H9 (cell line): ENCODE measurements at regions not wholly inside any gene's neighbourhood (a gene's known extent, or its start where the extent isn't known, plus 50 kb on each side); places are given as distances from the start of the nearest gene placed in this dataset.

Source experiments
- DNase-seq: peaks from one replicate; pipeline ENCODE4 v3.0.0-alpha.2; 2017
- H2AFZ ChIP-seq: one replicate; pipeline ENCODE4 v1.6.1; 2013; ENCODE audit warnings: mild to moderate bottlenecking, low read length, control low read depth, moderate library complexity
- H2AK5ac ChIP-seq: 2 replicates; pipeline ENCODE4 v1.6.1; 2013; ENCODE audit warnings: low read length, control low read depth, mixed read lengths; ENCODE audit not compliant: insufficient read length
- H2BK120ac ChIP-seq: one replicate; pipeline ENCODE4 v1.6.1; 2013; ENCODE audit warnings: low read depth, mild to moderate bottlenecking, low read length, control low read depth, inconsistent platforms; ENCODE audit not compliant: poor library complexity, severe bottlenecking
- H2BK12ac ChIP-seq: 2 replicates; pipeline ENCODE4 v1.6.1; 2013; ENCODE audit warnings: low read length, control low read depth, mixed read lengths, low read depth; ENCODE audit not compliant: insufficient read length
- H2BK15ac ChIP-seq: 2 replicates; pipeline ENCODE4 v1.6.1; 2013; ENCODE audit warnings: low read depth, low read length, control low read depth
- H2BK20ac ChIP-seq: one replicate; pipeline ENCODE4 v1.6.1; 2013; ENCODE audit warnings: low read depth, mild to moderate bottlenecking, low read length, control low read depth, inconsistent platforms; ENCODE audit not compliant: poor library complexity, severe bottlenecking
- H2BK5ac ChIP-seq: 2 replicates; pipeline ENCODE4 v1.6.1; 2013; ENCODE audit warnings: low read length, control low read depth, mixed read lengths; ENCODE audit not compliant: insufficient read length
- H3K14ac ChIP-seq: 2 replicates; pipeline ENCODE4 v1.6.1; 2013; ENCODE audit warnings: low read length, control low read depth; ENCODE audit not compliant: insufficient read depth
- H3K18ac ChIP-seq: 2 replicates; pipeline ENCODE4 v1.6.1; 2013; ENCODE audit warnings: low read depth, mild to moderate bottlenecking, mixed read lengths, low read length, control low read depth; ENCODE audit not compliant: insufficient read length
- H3K23ac ChIP-seq: 2 replicates; pipeline ENCODE4 v1.6.1; 2013; ENCODE audit warnings: low read length, control low read depth, mixed read lengths, low read depth; ENCODE audit not compliant: insufficient read length
- H3K23me2 ChIP-seq: 2 replicates; pipeline ENCODE4 v1.6.1; 2013; ENCODE audit warnings: low read depth, mild to moderate bottlenecking, mixed read lengths, low read length, control low read depth; ENCODE audit not compliant: insufficient read length, poor library complexity, severe bottlenecking
- H3K27ac ChIP-seq: 2 replicates; pipeline ENCODE4 v1.5.1; 2013; ENCODE audit warnings: low read length, control low read depth, mixed read lengths, low read depth; ENCODE audit not compliant: insufficient read length
- H3K27me3 ChIP-seq: 2 replicates; pipeline ENCODE4 v1.6.1; 2013; ENCODE audit warnings: low read length, control low read depth, inconsistent platforms; ENCODE audit not compliant: insufficient read depth
- H3K4ac ChIP-seq: 2 replicates; pipeline ENCODE4 v1.6.1; 2013; ENCODE audit warnings: low read depth, mild to moderate bottlenecking, control low read depth, inconsistent platforms, low read length, moderate library complexity
- H3K4me1 ChIP-seq: 2 replicates; pipeline ENCODE4 v1.6.1; 2013; ENCODE audit warnings: low read length, control low read depth, inconsistent platforms; ENCODE audit not compliant: insufficient read depth
- H3K4me2 ChIP-seq: 2 replicates; pipeline ENCODE4 v1.6.1; 2013; ENCODE audit warnings: low read length, control low read depth, mixed read lengths; ENCODE audit not compliant: insufficient read length, insufficient read depth
- H3K56ac ChIP-seq: 2 replicates; pipeline ENCODE4 v1.6.1; 2013; ENCODE audit warnings: low read depth, mild to moderate bottlenecking, mixed read lengths, low read length, control low read depth; ENCODE audit not compliant: insufficient read length
- H3K79me1 ChIP-seq: 2 replicates; pipeline ENCODE4 v1.6.1; 2013; ENCODE audit warnings: low read depth, mild to moderate bottlenecking, moderate library complexity, low read length, control low read depth, inconsistent platforms; ENCODE audit not compliant: insufficient read depth, poor library complexity, severe bottlenecking
- H3K79me2 ChIP-seq: 2 replicates; pipeline ENCODE4 v1.6.1; 2013; ENCODE audit warnings: low read length, control low read depth, inconsistent platforms; ENCODE audit not compliant: insufficient read depth
- H3K9ac ChIP-seq: 2 replicates; pipeline ENCODE4 v1.6.1; 2013; ENCODE audit warnings: low read length, control low read depth, mixed read lengths; ENCODE audit not compliant: insufficient read length; ENCODE audit errors: extremely low read depth
- H3K9me3 ChIP-seq: one replicate; pipeline ENCODE4 v1.6.1; 2013; ENCODE audit warnings: low read depth, low read length, inconsistent platforms; ENCODE audit not compliant: control insufficient read depth
- H3T11ph ChIP-seq: one replicate; pipeline ENCODE4 v1.6.1; 2013; ENCODE audit warnings: mild to moderate bottlenecking, low read length, control low read depth, inconsistent platforms
- H4K20me1 ChIP-seq: one replicate; pipeline ENCODE4 v1.6.1; 2013; ENCODE audit not compliant: control insufficient read depth, insufficient read length, insufficient read depth
- H4K5ac ChIP-seq: 2 replicates; pipeline ENCODE4 v1.6.1; 2013; ENCODE audit warnings: low read depth, mild to moderate bottlenecking, mixed read lengths, low read length, control low read depth; ENCODE audit not compliant: insufficient read length
- H4K8ac ChIP-seq: replicated peaks from 2 replicates; pipeline ENCODE4 v1.6.1; 2013; ENCODE audit warnings: low read length, control low read depth, mixed read lengths, low read depth; ENCODE audit not compliant: insufficient read length
- H4K91ac ChIP-seq: 2 replicates; pipeline ENCODE4 v1.6.1; 2013; ENCODE audit warnings: low read depth, mild to moderate bottlenecking, moderate library complexity, mixed read lengths, low read length, control low read depth; ENCODE audit not compliant: insufficient read length
- H3K27ac Mint-ChIP-seq, 3 experiments: 2 replicates in 2 of 3; 3 replicates in 1 of 3; pipeline ENCODE4 v1.8.0; 2020 to 2021; ENCODE audit warnings: mixed read lengths in 3 of 3, mild to moderate bottlenecking in 1 of 3, moderate library complexity in 1 of 3
- H3K27me3 Mint-ChIP-seq: 2 replicates; pipeline ENCODE4 v1.8.0; 2021; ENCODE audit warnings: low read depth, mild to moderate bottlenecking, moderate library complexity, mixed read lengths
- H3K36me3 Mint-ChIP-seq, 3 experiments: 2 replicates in 2 of 3; 3 replicates in 1 of 3; pipeline ENCODE4 v1.8.0; 2020 to 2021; ENCODE audit warnings: low read depth in 3 of 3, mixed read lengths in 3 of 3; ENCODE audit not compliant: insufficient read depth in 1 of 3
- H3K4me1 Mint-ChIP-seq, 2 experiments: 2 replicates each; pipeline ENCODE4 v1.8.0; 2020; ENCODE audit warnings: mixed read lengths in 2 of 2
- H3K4me3 Mint-ChIP-seq, 2 experiments: 2 replicates in 1 of 2; 3 replicates in 1 of 2; pipeline ENCODE4 v1.8.0; 2020 to 2021; ENCODE audit warnings: mild to moderate bottlenecking in 2 of 2, mixed read lengths in 2 of 2, moderate library complexity in 1 of 2
- H3K9me3 Mint-ChIP-seq, 2 experiments: 2 replicates in 1 of 2; 3 replicates in 1 of 2; pipeline ENCODE4 v1.8.0; 2020; ENCODE audit warnings: mild to moderate bottlenecking in 2 of 2, mixed read lengths in 2 of 2, moderate library complexity in 1 of 2
- CTCF ChIP-seq: fragments of 200-600 bp; sonication (generic); conservative IDR thresholded peaks from 3 replicates; pipeline ENCODE4 v1.8.0; 2021; ENCODE audit warnings: antibody characterized with exemption, mild to moderate bottlenecking
- WGBS: extraction: QIAGEN DNeasy Blood & Tissue Kit; methylation state at CpG from one replicate; pipeline ENCODE4 v1.1.7; 2013; ENCODE audit warnings: missing lambda C conversion rate, low lambda C conversion rate, mixed read lengths; ENCODE audit not compliant: insufficient read length; ENCODE audit errors: extremely low coverage; 5-methylcytosine and 5-hydroxymethylcytosine counted together

GRCh38 chr5:44933686-44934085 is 124.9 kb downstream of the MRPS30 start:
- Histone ChIP-seq H4K91ac (no peak overlapping the region), H3K23ac (no peak overlapping the region), H3K27ac (no peak overlapping the region), H3K4me2 (no peak overlapping the region), H3K79me2 (no peaks in the 10 kb centered on the region), H3K56ac (no peak overlapping the region), H2AK5ac (no peak overlapping the region), H3K27me3 (no peaks in the 10 kb centered on the region), H4K20me1 (no peaks in the 10 kb centered on the region), H4K8ac (no peak overlapping the region), H3T11ph (no peak overlapping the region), H2BK120ac (no peak overlapping the region), H4K5ac (no peak overlapping the region), H2AFZ (no peak overlapping the region), H2BK12ac (no peak overlapping the region), H3K4ac (no peak overlapping the region), H3K79me1 (no peaks in the 10 kb centered on the region), H3K9me3 (no peaks in the 10 kb centered on the region), H2BK5ac (no peak overlapping the region), H2BK15ac (no peak overlapping the region), H3K23me2 (no peaks in the 10 kb centered on the region), H2BK20ac (no peak overlapping the region), H3K9ac (no peak overlapping the region), H3K18ac (no peak overlapping the region), H3K14ac (no peak overlapping the region), H3K4me1 (no peaks in the 10 kb centered on the region)
- WGBS = no CpG with 5 or more reads among the region's 3 CpGs
- no peak for TF ChIP-seq CTCF
- H3K27me3 Mint-ChIP-seq = no peaks in the 10 kb centered on the region
- H3K36me3 Mint-ChIP-seq = no peaks in the 10 kb centered on the region
- H3K9me3 Mint-ChIP-seq = peaks cover 0 to 1% of the 10 kb centered on the region in 2 experiments; a peak in 1 of 5 replicates
- DNase-seq = no peak
- H3K27ac Mint-ChIP-seq = peak overlapping the region in 2 of 3 experiments; percentile 44 to 82; a peak in 1 of 7 replicates
- H3K4me1 Mint-ChIP-seq = peaks cover 0 to 2% of the 10 kb centered on the region in 2 experiments; a peak in 1 of 4 replicates
- H3K4me3 Mint-ChIP-seq = no peak overlapping the region
